GM12878 (cell line): ENCODE measurements at regions not wholly inside any gene's neighbourhood (a gene's known extent, or its start where the extent isn't known, plus 50 kb on each side); places are given as distances from the start of the nearest gene placed in this dataset.

Experiments used
- ATF7 ChIP-seq: fragments of 450-650 bp; IDR thresholded peaks from 2 replicates; pipeline ENCODE4 v1.6.1; 2016; ENCODE audit warnings: low read depth, mild to moderate bottlenecking
- BHLHE40 ChIP-seq, 2 experiments: fragments of 450-650 bp in 1 of 2; IDR thresholded peaks; 2 replicates each; pipeline ENCODE4 v1.6.1; 2011 to 2017; ENCODE audit warnings: low read depth in 2 of 2, borderline replicate concordance in 1 of 2, improper control_type of control experiment in 1 of 2, low read length in 1 of 2, mild to moderate bottlenecking in 1 of 2
- CTCF ChIP-seq, 3 experiments: IDR thresholded peaks in 2 of 3; conservative IDR thresholded peaks in 1 of 3; 2 replicates each; pipeline ENCODE4 v1.5.1; 2011; ENCODE audit warnings: low read depth in 3 of 3, low read length in 3 of 3, mild to moderate bottlenecking in 3 of 3, control low read depth in 2 of 3, moderate library complexity in 2 of 3, inconsistent platforms in 1 of 3, mixed read lengths in 1 of 3; ENCODE audit not compliant: control insufficient read depth in 2 of 3, insufficient read depth in 1 of 3; ENCODE audit errors: extremely low read depth in 1 of 3
- EP300 ChIP-seq, 2 experiments: fragments of 150-350 bp in 1 of 2; IDR thresholded peaks; 2 replicates each; pipeline ENCODE4 v1.6.1; 2011 to 2012; ENCODE audit warnings: low read depth in 2 of 2, low read length in 2 of 2, borderline replicate concordance in 1 of 2, improper control_type of control experiment in 1 of 2, inconsistent platforms in 1 of 2; ENCODE audit not compliant: control insufficient read depth in 1 of 2
- MAX ChIP-seq: IDR thresholded peaks from 2 replicates; pipeline ENCODE4 v1.6.1; 2012; ENCODE audit warnings: low read depth, low read length, improper control_type of control experiment
- PKNOX1 ChIP-seq: fragments of 450-650 bp; IDR thresholded peaks from 2 replicates; pipeline ENCODE4 v1.6.1; 2016; ENCODE audit warnings: mild to moderate bottlenecking
- SMAD5 ChIP-seq: IDR thresholded peaks from 2 replicates; pipeline ENCODE4 v1.6.1; 2016; ENCODE audit warnings: antibody characterized with exemption, low read depth
- SMC3 ChIP-seq: IDR thresholded peaks from 2 replicates; pipeline ENCODE4 v1.6.1; 2011; ENCODE audit warnings: low read length, improper control_type of control experiment, borderline replicate concordance
- USF2 ChIP-seq: IDR thresholded peaks from 2 replicates; pipeline ENCODE4 v1.6.1; 2011; ENCODE audit warnings: low read depth, low read length, improper control_type of control experiment, borderline replicate concordance
- ZBTB33 ChIP-seq: fragments of 450-650 bp; IDR thresholded peaks from 2 replicates; pipeline ENCODE4 v1.6.1; 2017; ENCODE audit warnings: mild to moderate bottlenecking
- ZBTB40 ChIP-seq: fragments of 450-650 bp; IDR thresholded peaks from 2 replicates; pipeline ENCODE4 v1.6.1; 2016; ENCODE audit warnings: mild to moderate bottlenecking, moderate library complexity, borderline replicate concordance

- no peak for TF ChIP-seq SMC3
- no peak for TF ChIP-seq BHLHE40 (IDR thresholded peaks at IDR 0.05; ENCODE audit: borderline replicate concordance in 1 of 2, low read depth in 2 of 2, low read length in 1 of 2)
- TF ChIP-seq ZBTB40: no peak
- TF ChIP-seq MAX: no peak
- no peak for TF ChIP-seq ZBTB33
- TF ChIP-seq EP300 (IDR thresholded peaks at IDR 0.05; ENCODE audit: borderline replicate concordance in 1 of 2, control insufficient read depth in 1 of 2, low read depth in 2 of 2, low read length in 2 of 2): no peak
- no peak for TF ChIP-seq ATF7
- TF ChIP-seq USF2: no peak
- TF ChIP-seq CTCF (IDR thresholded peaks at IDR 0.05 in 2 of 3, conservative IDR thresholded peaks at IDR 0.05 in 1 of 3; ENCODE audit: control insufficient read depth in 2 of 3, extremely low read depth in 1 of 3, insufficient read depth in 1 of 3, low read depth in 3 of 3, low read length in 3 of 3): no peak
- TF ChIP-seq PKNOX1: no peak
- no peak for TF ChIP-seq SMAD5
Measured at GRCh38 chr2:173706936-173707335, 258.2 kb downstream of the SP3 start.
